ENCODE measurements at regions not wholly inside any gene's neighbourhood (a gene's known extent, or its start where the extent isn't known, plus 50 kb on each side); places are given as distances from the start of the nearest gene placed in this dataset.
"Not testable (repeated sequence)": the region's sequence is repeated elsewhere in the genome, so short reads cannot be mapped to it uniquely, and the experiment has no call there.

DNA sequence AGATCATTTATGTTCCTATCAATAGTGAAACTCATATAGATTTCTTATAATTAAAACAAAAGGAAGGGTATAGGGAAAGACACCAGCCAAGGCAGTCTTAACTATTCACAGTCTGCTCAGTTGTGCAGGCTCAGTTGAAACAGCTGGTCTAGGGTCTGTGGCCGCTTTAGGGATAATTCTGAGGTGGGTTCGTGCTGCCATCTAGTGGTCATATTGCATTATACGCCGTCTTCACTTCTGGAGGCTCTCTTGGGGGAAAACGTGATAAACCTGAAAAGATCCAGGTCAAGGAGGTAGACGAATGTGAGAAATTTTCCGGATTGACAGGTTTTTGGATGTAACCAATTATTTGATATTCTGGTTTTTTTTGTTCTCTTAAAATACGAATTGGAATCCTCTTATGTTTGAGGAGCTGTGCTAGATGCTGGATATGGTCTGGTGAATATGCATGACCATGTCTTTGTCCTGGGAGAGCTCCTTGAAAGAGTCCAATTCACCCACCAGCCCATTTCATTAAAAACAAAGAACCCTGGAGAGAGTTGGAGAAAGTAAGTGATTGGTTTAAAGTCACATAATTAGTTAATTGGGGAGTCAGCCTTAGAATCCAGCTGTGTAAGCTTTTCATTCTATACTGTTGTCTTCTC lies 492.4 kb downstream of the PLCL1 start:
- intact Hi-C loops (cut with micrococcal nuclease): loop anchor here (1.0 to 10.0 kb wide), 4 partner anchors 172 to 882 kb away; partner anchors contain the start of gene MARS2
- H3K27ac Mint-ChIP-seq: no peak overlapping the region
- no peaks in the 10 kb centered on the region for H3K4me1 Mint-ChIP-seq
- H3K4me3 Mint-ChIP-seq: no peak overlapping the region
- DNase-seq: peak; percentile 84
- H3K36me3 Mint-ChIP-seq (ENCODE audit: low read depth): no peaks in the 10 kb centered on the region
- peaks cover 2% of the 10 kb centered on the region for H3K27me3 Mint-ChIP-seq
- no peaks in the 10 kb centered on the region for H3K9me3 Mint-ChIP-seq

DNA sequence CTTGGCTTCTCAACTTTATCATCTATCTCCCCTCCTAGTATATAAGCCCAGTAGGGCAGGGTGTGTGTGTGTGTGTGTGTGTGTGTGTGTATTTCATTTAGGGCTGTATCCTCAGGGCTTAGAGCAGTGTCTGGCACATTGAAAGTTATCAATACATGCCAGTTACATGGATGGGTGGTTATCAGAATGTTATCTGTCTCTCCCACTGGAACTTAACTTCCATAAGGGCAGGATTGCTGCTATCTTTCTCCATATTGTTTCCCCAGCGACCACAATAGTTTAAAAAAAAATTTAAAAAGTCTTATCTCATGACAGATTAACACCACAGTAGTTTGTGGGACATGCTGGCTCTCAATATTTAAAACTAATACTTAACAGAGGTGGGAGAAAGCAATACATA lies 488.9 kb downstream of the PLCL1 start:
- H3K4me1 Mint-ChIP-seq: no peaks in the 10 kb centered on the region
- H3K4me3 Mint-ChIP-seq: no peak overlapping the region
- H3K27ac Mint-ChIP-seq: no peak overlapping the region
- peaks cover 2% of the 10 kb centered on the region for H3K27me3 Mint-ChIP-seq
- H3K36me3 Mint-ChIP-seq (ENCODE audit: low read depth): no peaks in the 10 kb centered on the region
- intact Hi-C loops (cut with micrococcal nuclease): loop anchor here (10.0 kb wide), 3 partner anchors 168 to 878 kb away; partner anchors contain the start of gene MARS2
- H3K9me3 Mint-ChIP-seq: no peaks in the 10 kb centered on the region
- DNase-seq: no peak

DNA sequence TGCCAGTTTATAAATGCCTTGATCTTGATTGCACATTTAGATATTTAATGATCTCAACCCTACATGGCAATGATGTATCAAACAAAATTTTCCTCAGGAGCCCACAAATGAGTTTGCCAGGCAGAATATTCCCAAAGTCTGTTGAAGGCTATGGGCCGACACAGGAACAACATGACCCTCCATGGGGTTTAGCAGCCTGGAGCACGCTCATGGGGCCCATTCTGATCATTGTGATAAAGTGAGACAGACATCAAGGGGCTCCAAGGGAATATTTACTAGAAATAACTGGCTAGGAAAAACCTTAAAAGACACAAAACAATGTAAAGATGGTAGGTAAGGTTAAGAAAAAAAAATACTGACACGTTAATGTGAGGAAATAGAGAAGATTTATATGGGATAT lies 485.4 kb downstream of the PLCL1 start:
- intact Hi-C loops (cut with micrococcal nuclease): loop anchor here (10.0 kb wide), 3 partner anchors 165 to 875 kb away; partner anchors contain the start of gene MARS2
- no peak for DNase-seq
- Mint-ChIP-seq H3K4me3 (no peak overlapping the region), H3K27ac (no peak overlapping the region), H3K4me1 (no peaks in the 10 kb centered on the region), H3K27me3 (peaks cover 5% of the 10 kb centered on the region), H3K9me3 (no peaks in the 10 kb centered on the region), H3K36me3 (ENCODE audit: low read depth) (no peaks in the 10 kb centered on the region)

DNA sequence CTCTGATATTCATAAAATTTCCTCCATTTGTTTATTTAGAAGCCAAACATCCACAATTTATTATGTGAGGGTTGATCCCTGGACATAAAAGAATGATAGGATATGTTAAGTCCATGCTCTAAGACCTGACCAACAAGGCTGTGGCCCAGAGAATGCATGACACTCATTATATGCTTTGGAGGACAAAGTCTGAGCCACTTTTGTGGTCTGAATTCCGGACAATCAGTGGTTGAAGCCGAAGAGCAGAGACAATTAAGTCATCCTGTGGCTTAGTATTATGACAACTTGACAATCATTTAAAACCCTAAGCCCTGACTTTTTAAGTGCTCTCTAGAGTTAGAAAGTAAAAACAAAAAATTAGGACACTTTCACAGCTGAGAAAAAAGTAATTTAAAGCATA lies 483.3 kb downstream of the PLCL1 start:
- Mint-ChIP-seq H3K27ac (no peak overlapping the region), H3K4me1 (no peaks in the 10 kb centered on the region)
- intact Hi-C loops (cut with micrococcal nuclease): no loop called here

DNA sequence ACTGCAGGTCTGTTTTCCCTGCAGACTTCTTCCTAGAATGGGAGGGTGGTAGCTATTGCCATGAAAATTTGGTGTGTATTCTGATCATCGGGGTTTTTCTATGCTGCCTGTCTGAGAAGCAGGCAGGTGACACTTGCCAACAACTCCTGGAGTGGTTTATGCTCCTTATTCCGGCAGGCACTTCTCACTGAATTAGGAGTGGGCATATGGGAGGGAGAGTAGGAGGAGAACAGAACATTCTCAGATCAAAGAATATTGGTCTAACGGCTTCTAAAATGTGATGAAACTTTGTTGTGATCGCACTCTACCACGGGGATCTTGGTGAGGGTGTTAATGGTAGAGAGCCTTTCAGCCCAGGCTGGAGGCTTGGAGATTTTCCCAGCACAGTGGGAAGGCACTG lies 480.8 kb downstream of the PLCL1 start:
- Mint-ChIP-seq H3K36me3 (ENCODE audit: low read depth) (no peaks in the 10 kb centered on the region), H3K27ac (no peak overlapping the region), H3K27me3 (peaks cover 22% of the 10 kb centered on the region), H3K4me1 (no peaks in the 10 kb centered on the region), H3K4me3 (no peak overlapping the region), H3K9me3 (no peaks in the 10 kb centered on the region)
- DNase-seq: no peak
- intact Hi-C loops (cut with micrococcal nuclease): no loop called here

More for the DNA sequence above, 483.3 kb downstream of the PLCL1 start:
- no peaks in the 10 kb centered on the region for H3K36me3 Mint-ChIP-seq (ENCODE audit: low read depth)
- peaks cover 11% of the 10 kb centered on the region for H3K27me3 Mint-ChIP-seq
- no peak overlapping the region for H3K4me3 Mint-ChIP-seq
- no peak for DNase-seq
- H3K9me3 Mint-ChIP-seq: no peaks in the 10 kb centered on the region

DNA sequence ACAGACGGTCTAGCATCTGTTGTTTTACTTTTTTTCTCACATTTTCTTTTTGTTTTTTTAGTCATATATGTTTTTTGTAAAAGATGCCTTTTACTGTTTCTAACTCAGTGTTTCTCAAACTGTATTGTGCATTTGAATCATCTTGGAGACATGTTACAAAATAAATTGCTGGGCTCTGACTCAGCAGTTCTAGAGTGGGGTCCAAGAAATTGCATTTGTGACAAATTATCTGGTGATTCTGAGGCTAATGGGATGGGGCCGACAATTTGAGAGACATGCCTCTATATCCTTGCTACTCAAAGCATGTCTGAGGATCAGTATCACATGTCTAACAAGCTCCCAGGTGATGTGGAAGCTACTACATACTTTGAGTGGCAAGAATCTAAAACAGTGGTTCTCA lies 478.8 kb downstream of the PLCL1 start:
- no peak overlapping the region for H3K4me3 Mint-ChIP-seq
- intact Hi-C loops (cut with micrococcal nuclease): no loop called here

DNA sequence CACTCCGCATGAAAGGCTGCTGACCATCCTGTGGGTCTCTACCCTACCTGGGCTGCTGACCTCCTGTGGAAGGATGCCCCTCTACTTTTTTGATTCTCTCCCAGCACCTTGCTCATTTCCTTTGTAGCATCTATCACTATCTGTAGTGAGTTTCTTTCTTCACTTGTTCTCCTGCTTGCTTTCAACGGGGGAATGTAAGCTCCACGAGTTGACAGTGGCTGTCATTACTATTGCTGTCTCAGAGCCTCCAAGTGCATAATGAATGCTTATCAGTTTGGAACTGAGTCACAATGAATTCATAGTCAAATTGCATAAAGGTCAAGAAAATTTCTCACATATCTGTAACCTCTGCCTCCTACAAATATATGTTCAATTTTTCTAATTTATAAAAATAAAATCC lies 477.7 kb downstream of the PLCL1 start:
- intact Hi-C loops (cut with micrococcal nuclease): no loop called here
- Mint-ChIP-seq H3K36me3 (ENCODE audit: low read depth) (no peaks in the 10 kb centered on the region), H3K27me3 (peaks cover 22% of the 10 kb centered on the region), H3K4me1 (no peaks in the 10 kb centered on the region), H3K27ac (no peak overlapping the region), H3K4me3 (no peak overlapping the region), H3K9me3 (no peaks in the 10 kb centered on the region)
- no peak for DNase-seq

More for the DNA sequence above, 478.8 kb downstream of the PLCL1 start:
- H3K4me1 Mint-ChIP-seq: no peaks in the 10 kb centered on the region
- H3K27ac Mint-ChIP-seq: no peak overlapping the region
- no peaks in the 10 kb centered on the region for H3K36me3 Mint-ChIP-seq (ENCODE audit: low read depth)
- DNase-seq: no peak
- peaks cover 22% of the 10 kb centered on the region for H3K27me3 Mint-ChIP-seq
- no peaks in the 10 kb centered on the region for H3K9me3 Mint-ChIP-seq

DNA sequence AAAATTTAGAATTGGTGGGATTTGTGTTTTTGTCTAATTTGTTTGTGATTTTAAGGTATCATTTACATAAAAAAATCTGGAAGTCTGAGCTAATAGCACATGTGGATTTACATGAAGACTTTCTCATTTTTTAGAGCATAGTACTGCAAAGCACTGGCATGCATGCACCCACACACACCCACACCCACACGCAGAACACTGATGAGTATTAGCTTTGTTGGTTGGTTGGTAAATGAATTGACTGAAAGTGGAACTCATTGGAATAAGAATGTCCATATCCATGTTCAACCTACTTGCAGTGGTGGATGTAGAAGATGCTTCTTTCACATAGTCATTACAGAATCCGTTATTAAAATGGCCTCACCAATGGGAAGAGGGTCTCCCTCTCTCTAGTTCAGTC lies 475.8 kb downstream of the PLCL1 start:
- no peaks in the 10 kb centered on the region for H3K4me1 Mint-ChIP-seq
- intact Hi-C loops (cut with micrococcal nuclease): no loop called here
- H3K9me3 Mint-ChIP-seq: no peaks in the 10 kb centered on the region
- H3K27ac Mint-ChIP-seq: no peak overlapping the region
- no peak for DNase-seq
- H3K27me3 Mint-ChIP-seq: peaks cover 19% of the 10 kb centered on the region
- no peaks in the 10 kb centered on the region for H3K36me3 Mint-ChIP-seq (ENCODE audit: low read depth)
- H3K4me3 Mint-ChIP-seq: no peak overlapping the region

DNA sequence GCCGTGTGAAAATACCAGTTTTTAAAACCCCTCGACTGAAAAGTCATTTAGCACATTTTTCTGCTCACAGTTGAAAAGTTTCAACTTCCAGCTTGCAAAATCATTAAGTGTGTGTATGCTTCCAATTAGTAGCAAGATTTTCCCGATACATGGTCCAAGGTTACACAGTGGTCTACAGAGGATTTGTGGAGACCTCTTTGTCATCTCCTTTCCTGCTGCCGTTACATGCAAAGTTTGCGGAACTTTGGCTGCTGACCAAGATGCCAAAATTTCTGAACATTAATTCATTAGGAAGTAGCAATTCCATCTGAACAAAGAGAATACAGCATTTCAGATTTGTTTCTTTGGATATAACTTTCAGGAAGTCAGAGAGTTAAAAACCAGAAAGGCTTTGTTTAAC lies 474.6 kb downstream of the PLCL1 start:
- no peak overlapping the region for H3K27ac Mint-ChIP-seq
- H3K4me1 Mint-ChIP-seq: no peaks in the 10 kb centered on the region
- no peaks in the 10 kb centered on the region for H3K9me3 Mint-ChIP-seq
- H3K27me3 Mint-ChIP-seq: peaks cover 19% of the 10 kb centered on the region
- DNase-seq: no peak
- H3K36me3 Mint-ChIP-seq (ENCODE audit: low read depth): no peaks in the 10 kb centered on the region
- intact Hi-C loops (cut with micrococcal nuclease): no loop called here
- no peak overlapping the region for H3K4me3 Mint-ChIP-seq

DNA sequence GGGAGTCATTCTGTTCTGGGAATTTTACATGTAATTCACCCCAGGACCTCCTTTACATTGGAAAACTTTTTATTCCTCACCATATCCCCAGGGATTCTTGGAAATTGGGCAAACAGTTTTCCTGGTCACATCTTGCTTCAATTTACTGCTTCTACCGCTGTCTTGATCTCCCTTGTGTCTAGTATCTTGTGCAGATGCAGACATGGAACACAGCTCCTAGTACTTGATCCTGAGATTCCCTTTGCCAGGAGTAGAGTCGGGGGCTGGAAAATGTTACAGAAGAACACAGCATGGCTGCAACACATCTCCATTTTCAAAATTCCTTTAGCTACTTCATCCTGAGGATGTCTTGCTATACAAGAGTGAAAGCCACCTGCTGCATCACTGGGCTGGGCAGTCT lies 472.8 kb downstream of the PLCL1 start:
- no peaks in the 10 kb centered on the region for H3K36me3 Mint-ChIP-seq (ENCODE audit: low read depth)
- no peak overlapping the region for H3K4me3 Mint-ChIP-seq
- DNase-seq: no peak
- no peaks in the 10 kb centered on the region for H3K9me3 Mint-ChIP-seq
- no peak overlapping the region for H3K27ac Mint-ChIP-seq
- H3K4me1 Mint-ChIP-seq: no peaks in the 10 kb centered on the region
- intact Hi-C loops (cut with micrococcal nuclease): no loop called here
- peaks cover 11% of the 10 kb centered on the region for H3K27me3 Mint-ChIP-seq

DNA sequence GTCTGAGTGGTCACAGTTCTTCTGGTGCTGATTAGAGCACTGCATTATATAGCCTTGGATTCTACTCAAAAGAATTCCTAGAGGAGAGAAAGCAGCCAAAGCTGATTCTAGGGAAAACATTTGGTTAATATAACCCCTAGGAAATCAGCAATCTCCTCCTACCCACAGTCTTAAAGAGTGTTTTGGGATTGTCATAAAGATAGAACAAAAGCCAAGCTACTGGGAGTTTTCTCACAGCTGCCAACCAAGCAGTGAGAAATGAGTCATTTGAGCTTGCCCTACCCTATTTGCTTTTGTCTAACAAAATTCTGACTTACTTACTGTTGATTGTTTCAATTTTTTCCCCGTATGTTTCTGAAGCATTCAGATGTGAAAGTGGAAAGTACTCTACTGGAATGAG lies 469.3 kb downstream of the PLCL1 start:
- no peak overlapping the region for H3K4me3 Mint-ChIP-seq
- H3K27me3 Mint-ChIP-seq: peaks cover 2% of the 10 kb centered on the region
- no peaks in the 10 kb centered on the region for H3K36me3 Mint-ChIP-seq (ENCODE audit: low read depth)

DNA sequence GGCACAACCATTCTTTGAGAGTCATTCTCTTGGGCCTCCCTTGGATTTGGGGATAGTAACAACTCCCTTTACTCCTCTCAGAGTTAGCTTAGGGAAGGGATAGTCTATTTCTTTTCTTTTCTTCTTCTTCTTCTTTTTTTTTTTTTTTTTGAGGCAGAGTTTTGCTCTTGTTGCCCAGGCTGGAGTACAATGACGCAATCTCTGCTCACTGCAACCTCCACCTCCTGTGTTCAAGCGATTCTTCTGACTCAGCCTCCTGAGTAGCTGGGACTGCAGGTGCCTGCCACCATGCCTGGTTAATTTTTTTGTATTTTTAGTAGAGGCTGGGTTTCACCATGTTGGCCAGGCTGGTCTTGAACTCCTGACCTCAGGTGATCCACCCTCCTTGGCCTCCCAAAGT lies 465.8 kb downstream of the PLCL1 start:
- H3K4me3 Mint-ChIP-seq; H3K27me3 Mint-ChIP-seq; H3K9me3 Mint-ChIP-seq; intact Hi-C loops (cut with micrococcal nuclease); H3K4me1 Mint-ChIP-seq; H3K36me3 Mint-ChIP-seq (ENCODE audit: low read depth); DNase-seq; H3K27ac Mint-ChIP-seq: not testable (repeated sequence)

More for the DNA sequence above, 469.3 kb downstream of the PLCL1 start:
- H3K27ac Mint-ChIP-seq: no peak overlapping the region
- DNase-seq: no peak
- no peaks in the 10 kb centered on the region for H3K4me1 Mint-ChIP-seq
- no peaks in the 10 kb centered on the region for H3K9me3 Mint-ChIP-seq
- intact Hi-C loops (cut with micrococcal nuclease): no loop called here

DNA sequence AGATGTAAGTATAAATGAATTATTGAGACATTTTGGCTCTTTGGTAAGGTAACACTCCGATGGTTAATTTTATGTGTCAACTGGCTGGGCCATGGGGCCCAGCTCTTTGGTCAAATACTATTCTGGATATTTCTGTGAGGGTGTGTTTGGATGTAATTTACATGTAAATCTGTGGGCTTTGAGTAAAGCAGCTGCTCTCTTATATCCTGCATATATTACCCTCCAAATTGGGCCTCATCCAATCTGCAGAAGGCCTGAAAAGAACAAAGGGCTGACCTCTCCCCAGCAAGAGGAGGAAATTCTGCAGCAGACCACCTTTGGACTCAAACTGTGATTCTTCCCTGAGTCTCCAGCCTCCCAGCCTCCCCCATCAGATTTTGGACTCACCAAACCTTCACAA lies 464.1 kb downstream of the PLCL1 start:
- no peak overlapping the region for H3K4me3 Mint-ChIP-seq
- no peaks in the 10 kb centered on the region for H3K4me1 Mint-ChIP-seq

DNA sequence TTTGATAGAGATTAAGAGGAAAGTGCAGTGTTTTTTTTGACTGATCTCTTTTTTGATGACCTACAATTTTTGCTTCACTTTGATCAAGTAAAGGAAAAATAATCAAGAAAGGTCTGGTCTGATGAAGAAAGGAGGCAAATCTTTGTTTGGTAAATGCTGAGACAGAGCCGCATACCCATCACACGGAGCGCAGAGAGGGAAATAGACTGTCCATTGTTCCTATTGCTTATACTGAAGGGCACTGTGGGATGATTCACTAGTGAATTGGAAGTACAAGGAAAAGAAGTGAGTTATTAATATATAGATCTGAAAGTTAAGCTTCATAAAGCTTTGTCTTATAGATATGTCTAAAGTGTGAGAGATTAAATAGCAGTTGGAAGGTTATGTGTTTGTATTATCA lies 455.1 kb downstream of the PLCL1 start:
- Mint-ChIP-seq H3K9me3 (no peaks in the 10 kb centered on the region), H3K36me3 (ENCODE audit: low read depth) (no peaks in the 10 kb centered on the region), H3K4me1 (no peaks in the 10 kb centered on the region), H3K4me3 (no peak overlapping the region), H3K27me3 (peaks cover 3% of the 10 kb centered on the region), H3K27ac (no peak overlapping the region)
- intact Hi-C loops (cut with micrococcal nuclease): no loop called here
- no peak for DNase-seq

More for the DNA sequence above, 464.1 kb downstream of the PLCL1 start:
- Mint-ChIP-seq H3K27me3 (peaks cover 2% of the 10 kb centered on the region), H3K27ac (no peak overlapping the region), H3K9me3 (no peaks in the 10 kb centered on the region), H3K36me3 (ENCODE audit: low read depth) (no peaks in the 10 kb centered on the region)
- intact Hi-C loops (cut with micrococcal nuclease): no loop called here
- no peak for DNase-seq

DNA sequence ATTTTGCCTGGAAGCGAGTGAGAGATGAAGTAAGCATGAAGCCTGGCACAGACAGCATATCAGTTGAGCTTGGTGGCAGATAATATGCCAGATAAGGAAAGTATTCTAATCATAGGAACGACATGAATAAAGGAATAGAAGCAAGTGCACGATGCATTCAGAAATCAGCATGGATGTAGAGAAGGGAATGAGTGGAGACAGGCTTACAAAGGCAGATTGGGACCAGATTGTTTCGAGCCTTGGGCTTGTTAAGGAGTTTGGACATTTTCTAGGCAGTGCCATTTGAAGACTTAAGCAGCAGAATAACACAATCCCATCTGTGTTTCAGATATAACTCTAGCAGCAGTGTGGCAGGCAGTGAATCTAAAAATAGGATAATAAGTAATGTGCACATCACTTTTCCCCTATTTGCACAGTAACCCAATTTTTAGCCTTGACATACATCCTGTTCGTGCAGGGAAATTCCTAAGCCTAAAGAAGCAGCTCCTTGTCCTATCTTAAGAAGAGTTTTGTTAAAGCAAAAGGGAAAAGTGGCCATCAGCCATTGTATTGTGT lies 450.2 kb downstream of the PLCL1 start:
- DNase-seq: no peak
- Mint-ChIP-seq H3K36me3 (ENCODE audit: low read depth) (no peaks in the 10 kb centered on the region), H3K27me3 (peaks cover 12% of the 10 kb centered on the region), H3K4me1 (no peaks in the 10 kb centered on the region), H3K27ac (no peak overlapping the region), H3K4me3 (no peak overlapping the region), H3K9me3 (no peaks in the 10 kb centered on the region)
- intact Hi-C loops (cut with micrococcal nuclease): no loop called here

Measured in activated CD4-positive, alpha-beta T cell treated with anti-CD3 and anti-CD28 coated beads, Interleukin-2, amount 10 ng/mL, durations not matched to agents 24 days and 14 days (primary cell).